Peyer's patch (tissue), 4 donors: ENCODE measurements at regions not wholly inside any gene's neighbourhood (a gene's known extent, or its start where the extent isn't known, plus 50 kb on each side); places are given as distances from the start of the nearest gene placed in this dataset.

Source experiments
- CTCF ChIP-seq, 6 experiments: fragments of 450-650 bp in 4 of 6; fragments of 200-600 bp in 2 of 6; sonication (generic) in 1 of 6; IDR thresholded peaks; one replicate each; pipeline ENCODE4 v1.5.1; 2017 to 2019; ENCODE audit warnings: antibody characterized with exemption in 6 of 6, mild to moderate bottlenecking in 3 of 6, moderate library complexity in 1 of 6
- POLR2A ChIP-seq, 2 donors: fragments of 450-650 bp; IDR thresholded peaks; one replicate each; pipeline ENCODE4 v1.5.1; 2017; ENCODE audit warnings: antibody characterized with exemption in 2 of 2, mild to moderate bottlenecking in 2 of 2, moderate library complexity in 2 of 2

GRCh38 chrX:39418731-39419638 is 617.7 kb downstream of the MID1IP1 start:
- TF ChIP-seq CTCF (IDR thresholded peaks at IDR 0.05) (no peak), POLR2A (IDR thresholded peaks at IDR 0.05) (no peak)
